ENCODE measurements at regions not wholly inside any gene's neighbourhood (a gene's known extent, or its start where the extent isn't known, plus 50 kb on each side); places are given as distances from the start of the nearest gene placed in this dataset.

DNA sequence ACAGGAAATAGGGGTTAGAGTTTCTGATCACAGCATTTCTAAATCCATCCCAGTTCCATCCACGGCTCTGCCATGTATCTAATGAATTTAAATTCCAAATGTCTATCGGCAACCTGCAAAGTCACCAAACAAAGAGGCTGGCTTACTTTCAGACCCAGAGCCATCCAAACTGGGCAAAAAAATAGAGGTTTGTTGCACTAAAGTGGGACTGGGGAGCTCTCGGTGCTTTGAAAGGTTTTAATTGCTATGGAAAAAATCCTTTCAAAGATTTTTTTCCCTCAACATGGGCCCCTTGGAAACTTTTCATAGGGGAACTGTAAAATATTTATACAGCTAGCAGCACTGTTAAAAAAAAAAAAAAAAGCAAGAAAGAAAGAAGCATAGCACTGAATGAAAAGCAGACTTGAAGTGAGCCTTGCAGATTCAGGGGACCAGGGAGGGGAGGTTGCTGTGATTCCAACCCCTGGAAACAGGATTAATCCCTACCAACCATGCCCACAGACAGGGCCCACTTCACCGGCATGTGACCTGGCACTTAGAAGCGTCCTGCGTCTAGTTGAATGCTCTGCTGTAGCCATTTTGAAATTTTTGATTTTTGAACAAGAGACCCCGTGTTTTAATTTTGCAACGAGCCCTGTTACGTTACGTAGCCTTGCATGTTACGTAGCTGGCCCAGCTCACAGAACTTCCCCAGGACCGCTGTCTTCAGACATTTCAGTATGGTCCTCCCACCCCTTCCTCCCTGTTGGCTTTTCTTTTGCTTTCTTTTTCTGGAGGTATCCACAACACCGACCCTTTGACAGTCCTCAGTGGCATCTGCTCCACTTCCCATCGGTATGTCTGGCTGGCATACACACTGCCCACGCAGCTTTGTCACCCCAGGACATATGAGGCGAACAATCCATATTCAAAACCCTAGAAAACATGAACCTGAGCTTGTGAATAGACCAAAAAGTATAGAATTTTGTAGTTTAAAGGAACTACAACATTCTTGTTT, 105.3 kb upstream of the NFIB start:
- H3K27ac ChIP-seq (ENCODE audit: insufficient read depth, low read depth, low read length), result no peak overlapping the region
- no peak for DNase-seq (ENCODE audit: low read depth, low spot score)
- H3K9me1 ChIP-seq (replicated peaks; ENCODE audit: control insufficient read depth, extremely low read depth, insufficient read depth, low read length), result no peaks in the 10 kb centered on the region
- no peaks in the 10 kb centered on the region for H4K20me1 ChIP-seq (replicated peaks; ENCODE audit: control insufficient read depth, extremely low read depth, insufficient read depth, low read length)
- ChIA-PET CTCF (interaction anchor here (0.7 to 1.2 kb wide), 6 partner anchors 8 to 1385 kb away, joined by 3 to 4 read pairs (median 4); no protein-coding TSS in a partner anchor), POLR2A (interaction anchor here (0.6 to 0.7 kb wide), 2 partner anchors 1022 to 1281 kb away, joined by 3 to 7 read pairs; no protein-coding TSS in a partner anchor)
- dilution Hi-C loops (cut with MboI; ENCODE audit: extremely low pct_ligation_motif_present, low sequenced_read_pairs) (no loop called here), intact Hi-C loops (cut with micrococcal nuclease) (no loop called here)
- FAIRE-seq, result no peak
- H3K9me3 ChIP-seq (replicated peaks; ENCODE audit: control insufficient read depth, insufficient read depth, low read length), result no peaks in the 10 kb centered on the region
- H3K79me2 ChIP-seq (ENCODE audit: control insufficient read depth, insufficient read depth, low read length), result no peaks in the 10 kb centered on the region
- H3K4me1 ChIP-seq (ENCODE audit: control insufficient read depth, extremely low read depth, insufficient read depth, low read length), result peaks cover 13% of the 10 kb centered on the region
- TF ChIP-seq, protein P1, sequence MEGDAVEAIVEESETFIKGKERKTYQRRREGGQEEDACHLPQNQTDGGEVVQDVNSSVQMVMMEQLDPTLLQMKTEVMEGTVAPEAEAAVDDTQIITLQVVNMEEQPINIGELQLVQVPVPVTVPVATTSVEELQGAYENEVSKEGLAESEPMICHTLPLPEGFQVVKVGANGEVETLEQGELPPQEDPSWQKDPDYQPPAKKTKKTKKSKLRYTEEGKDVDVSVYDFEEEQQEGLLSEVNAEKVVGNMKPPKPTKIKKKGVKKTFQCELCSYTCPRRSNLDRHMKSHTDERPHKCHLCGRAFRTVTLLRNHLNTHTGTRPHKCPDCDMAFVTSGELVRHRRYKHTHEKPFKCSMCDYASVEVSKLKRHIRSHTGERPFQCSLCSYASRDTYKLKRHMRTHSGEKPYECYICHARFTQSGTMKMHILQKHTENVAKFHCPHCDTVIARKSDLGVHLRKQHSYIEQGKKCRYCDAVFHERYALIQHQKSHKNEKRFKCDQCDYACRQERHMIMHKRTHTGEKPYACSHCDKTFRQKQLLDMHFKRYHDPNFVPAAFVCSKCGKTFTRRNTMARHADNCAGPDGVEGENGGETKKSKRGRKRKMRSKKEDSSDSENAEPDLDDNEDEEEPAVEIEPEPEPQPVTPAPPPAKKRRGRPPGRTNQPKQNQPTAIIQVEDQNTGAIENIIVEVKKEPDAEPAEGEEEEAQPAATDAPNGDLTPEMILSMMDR (IDR thresholded peaks at IDR 0.05; ENCODE audit: extremely low read depth in 1 of 2, insufficient read depth in 1 of 2, low read depth in 1 of 2, low read length in 2 of 2), result no peak
- TF ChIP-seq EZH2 (IDR thresholded peaks at IDR 0.05; ENCODE audit: borderline replicate concordance, low read depth, low read length, severe bottlenecking) (no peak), JUN (IDR thresholded peaks at IDR 0.05; ENCODE audit: borderline replicate concordance, insufficient read depth, insufficient read length, low read depth) (no peak), FOS (IDR thresholded peaks at IDR 0.05; ENCODE audit: borderline replicate concordance, insufficient read depth, low read length) (no peak), POLR2A (IDR thresholded peaks at IDR 0.05; ENCODE audit: low read depth, low read length) (no peak)
- no peak overlapping the region for H3K4me3 ChIP-seq (replicated peaks in 1 of 3; ENCODE audit: insufficient read depth in 1 of 3, low read depth in 1 of 3, low read length in 3 of 3)
- H3K36me3 ChIP-seq (ENCODE audit: control insufficient read depth in 2 of 2, extremely low read depth in 1 of 2, insufficient read depth in 2 of 2, low read length in 2 of 2), result no peaks in the 10 kb centered on the region
- no peak overlapping the region for H2AFZ ChIP-seq (ENCODE audit: low read depth, low read length)
- H3K9ac ChIP-seq (replicated peaks; ENCODE audit: extremely low read depth, insufficient read depth, low read length), result no peak overlapping the region
- H3K27me3 ChIP-seq (ENCODE audit: control insufficient read depth in 2 of 2, insufficient read depth in 2 of 2, low read length in 2 of 2), result no peaks in the 10 kb centered on the region
- no TSS peak for BruUV-seq (replicated peaks)
- no peak overlapping the region for H3K4me2 ChIP-seq (ENCODE audit: insufficient read depth, low read length)
